Dendritic cell treated with granulocyte-macrophage colony-stimulating factor and Interleukin-4, amounts not matched to agents 40 ng/mL and 50 ng/mL, for 4 days (primary cell): ENCODE measurements at regions not wholly inside any gene's neighbourhood (a gene's known extent, or its start where the extent isn't known, plus 50 kb on each side); places are given as distances from the start of the nearest gene placed in this dataset.
"Not testable (repeated sequence)": the region's sequence is repeated elsewhere in the genome, so short reads cannot be mapped to it uniquely, and the experiment has no call there.

Source experiments
- H3K27ac Mint-ChIP-seq: one replicate; pipeline ENCODE4 v1.8.0; 2022; ENCODE audit warnings: mild to moderate bottlenecking, mixed read lengths
- H3K27me3 Mint-ChIP-seq: one replicate; pipeline ENCODE4 v1.8.0; 2022; ENCODE audit warnings: mild to moderate bottlenecking, mixed read lengths
- H3K36me3 Mint-ChIP-seq: one replicate; pipeline ENCODE4 v1.8.0; 2022; ENCODE audit warnings: low read depth, mixed read lengths
- H3K4me1 Mint-ChIP-seq: one replicate; pipeline ENCODE4 v1.8.0; 2022; ENCODE audit warnings: low read depth, mixed read lengths
- H3K4me3 Mint-ChIP-seq: one replicate; pipeline ENCODE4 v1.8.0; 2022; ENCODE audit warnings: mild to moderate bottlenecking, moderate library complexity, mixed read lengths
- H3K9me3 Mint-ChIP-seq: one replicate; pipeline ENCODE4 v1.8.0; 2022; ENCODE audit warnings: mixed read lengths
- intact Hi-C: fragments of 100-400 bp; cut with micrococcal nuclease; formaldehyde crosslinking; loops from one replicate; pipeline ENCODE4 v1.15.0; 2022

- Mint-ChIP-seq H3K4me1 (no peaks in the 10 kb centered on the region), H3K36me3 (no peaks in the 10 kb centered on the region), H3K27ac (no peak overlapping the region), H3K9me3 (peaks cover 15% of the 10 kb centered on the region), H3K4me3 (no peak overlapping the region), H3K27me3 (no peaks in the 10 kb centered on the region)
- intact Hi-C loops: no loop called here
Observed at GRCh38 chr11:97894978-97895377, 1125.8 kb upstream of the CNTN5 start.

- H3K27me3 Mint-ChIP-seq: no peaks in the 10 kb centered on the region
- no peak overlapping the region for H3K4me3 Mint-ChIP-seq
- H3K27ac Mint-ChIP-seq: no peak overlapping the region
- no peaks in the 10 kb centered on the region for H3K36me3 Mint-ChIP-seq
- H3K4me1 Mint-ChIP-seq: no peaks in the 10 kb centered on the region
- intact Hi-C loops: no loop called here
- peaks cover 15% of the 10 kb centered on the region for H3K9me3 Mint-ChIP-seq
Observed at GRCh38 chr11:97895572-97895971, 1125.2 kb upstream of the CNTN5 start.

GRCh38 chr11:97902828-97903227 lies 1117.9 kb upstream of the CNTN5 start:
- H3K4me3 Mint-ChIP-seq: no peak overlapping the region
- no peaks in the 10 kb centered on the region for H3K27me3 Mint-ChIP-seq
- no peak overlapping the region for H3K27ac Mint-ChIP-seq
- H3K36me3 Mint-ChIP-seq: no peaks in the 10 kb centered on the region
- H3K9me3 Mint-ChIP-seq: peaks cover under 1% of the 10 kb centered on the region
- no peaks in the 10 kb centered on the region for H3K4me1 Mint-ChIP-seq
- intact Hi-C loops: no loop called here

- Mint-ChIP-seq H3K36me3 (no peaks in the 10 kb centered on the region), H3K9me3 (peaks cover 9% of the 10 kb centered on the region), H3K4me3 (no peak overlapping the region), H3K4me1 (no peaks in the 10 kb centered on the region), H3K27ac (no peak overlapping the region), H3K27me3 (no peaks in the 10 kb centered on the region)
- intact Hi-C loops: no loop called here
Observed at GRCh38 chr11:97905101-97905500, 1115.6 kb upstream of the CNTN5 start.

GRCh38 chr11:97905671-97906070 lies 1115.1 kb upstream of the CNTN5 start:
- Mint-ChIP-seq H3K4me1 (no peaks in the 10 kb centered on the region), H3K9me3 (peaks cover 9% of the 10 kb centered on the region), H3K27ac (no peak overlapping the region), H3K27me3 (no peaks in the 10 kb centered on the region), H3K4me3 (no peak overlapping the region), H3K36me3 (no peaks in the 10 kb centered on the region)
- intact Hi-C loops: no loop called here

- intact Hi-C loops: no loop called here
- H3K4me1 Mint-ChIP-seq: no peaks in the 10 kb centered on the region
- no peaks in the 10 kb centered on the region for H3K27me3 Mint-ChIP-seq
- no peak overlapping the region for H3K27ac Mint-ChIP-seq
- no peak overlapping the region for H3K4me3 Mint-ChIP-seq
- peaks cover 9% of the 10 kb centered on the region for H3K9me3 Mint-ChIP-seq
- no peaks in the 10 kb centered on the region for H3K36me3 Mint-ChIP-seq
Observed at GRCh38 chr11:97908354-97908753, 1112.4 kb upstream of the CNTN5 start.

- peaks cover 9% of the 10 kb centered on the region for H3K9me3 Mint-ChIP-seq
Observed at GRCh38 chr11:97909614-97910399, 1110.9 kb upstream of the CNTN5 start.

GRCh38 chr11:97912629-97913028 lies 1108.1 kb upstream of the CNTN5 start:
- intact Hi-C loops: no loop called here
- Mint-ChIP-seq H3K4me3 (no peak overlapping the region), H3K4me1 (no peaks in the 10 kb centered on the region), H3K27me3 (no peaks in the 10 kb centered on the region), H3K9me3 (peaks cover 9% of the 10 kb centered on the region), H3K27ac (no peak overlapping the region), H3K36me3 (no peaks in the 10 kb centered on the region)

More at GRCh38 chr11:97909614-97910399, 1110.9 kb upstream of the CNTN5 start:
- no peaks in the 10 kb centered on the region for H3K36me3 Mint-ChIP-seq
- no peaks in the 10 kb centered on the region for H3K27me3 Mint-ChIP-seq
- H3K4me1 Mint-ChIP-seq: no peaks in the 10 kb centered on the region
- no peak overlapping the region for H3K4me3 Mint-ChIP-seq
- no peak overlapping the region for H3K27ac Mint-ChIP-seq
- intact Hi-C loops: no loop called here

- H3K9me3 Mint-ChIP-seq: peaks cover 25% of the 10 kb centered on the region
- H3K36me3 Mint-ChIP-seq, H3K27ac Mint-ChIP-seq, H3K4me3 Mint-ChIP-seq, H3K4me1 Mint-ChIP-seq, intact Hi-C loops, H3K27me3 Mint-ChIP-seq: not testable (repeated sequence)
Observed at GRCh38 chr11:97922933-97923332, 1097.8 kb upstream of the CNTN5 start.

GRCh38 chr11:97934572-97935208 lies 1086.1 kb upstream of the CNTN5 start:
- Mint-ChIP-seq H3K36me3 (no peaks in the 10 kb centered on the region), H3K4me1 (no peaks in the 10 kb centered on the region), H3K27me3 (no peaks in the 10 kb centered on the region), H3K4me3 (no peak overlapping the region), H3K27ac (no peak overlapping the region), H3K9me3 (peaks cover 19% of the 10 kb centered on the region)
- intact Hi-C loops: no loop called here

GRCh38 chr11:97937501-97937900 lies 1083.2 kb upstream of the CNTN5 start:
- no peaks in the 10 kb centered on the region for H3K27me3 Mint-ChIP-seq
- H3K9me3 Mint-ChIP-seq: peaks cover 30% of the 10 kb centered on the region
- H3K27ac Mint-ChIP-seq: no peak overlapping the region
- no peak overlapping the region for H3K4me3 Mint-ChIP-seq
- intact Hi-C loops: no loop called here
- H3K4me1 Mint-ChIP-seq: no peaks in the 10 kb centered on the region
- H3K36me3 Mint-ChIP-seq: no peaks in the 10 kb centered on the region

GRCh38 chr11:97938789-97939188 lies 1082.0 kb upstream of the CNTN5 start:
- intact Hi-C loops: no loop called here
- no peaks in the 10 kb centered on the region for H3K36me3 Mint-ChIP-seq
- H3K4me1 Mint-ChIP-seq: no peaks in the 10 kb centered on the region
- no peak overlapping the region for H3K27ac Mint-ChIP-seq
- no peak overlapping the region for H3K4me3 Mint-ChIP-seq
- H3K9me3 Mint-ChIP-seq: peaks cover 38% of the 10 kb centered on the region
- H3K27me3 Mint-ChIP-seq: no peaks in the 10 kb centered on the region

- Mint-ChIP-seq H3K4me1 (no peaks in the 10 kb centered on the region), H3K4me3 (no peak overlapping the region), H3K27ac (no peak overlapping the region), H3K27me3 (no peaks in the 10 kb centered on the region), H3K9me3 (peaks cover 27% of the 10 kb centered on the region), H3K36me3 (no peaks in the 10 kb centered on the region)
- intact Hi-C loops: no loop called here
Observed at GRCh38 chr11:97943493-97943892, 1077.3 kb upstream of the CNTN5 start.

GRCh38 chr11:97948793-97949192 lies 1072.0 kb upstream of the CNTN5 start:
- no peak overlapping the region for H3K4me3 Mint-ChIP-seq
- no peaks in the 10 kb centered on the region for H3K4me1 Mint-ChIP-seq
- H3K9me3 Mint-ChIP-seq: peaks cover 30% of the 10 kb centered on the region
- intact Hi-C loops: no loop called here
- H3K36me3 Mint-ChIP-seq: no peaks in the 10 kb centered on the region
- no peaks in the 10 kb centered on the region for H3K27me3 Mint-ChIP-seq
- no peak overlapping the region for H3K27ac Mint-ChIP-seq

GRCh38 chr11:97955595-97955994 lies 1065.2 kb upstream of the CNTN5 start:
- Mint-ChIP-seq H3K27ac (no peak overlapping the region), H3K36me3 (no peaks in the 10 kb centered on the region), H3K4me1 (no peaks in the 10 kb centered on the region), H3K27me3 (no peaks in the 10 kb centered on the region), H3K9me3 (peaks cover 9% of the 10 kb centered on the region), H3K4me3 (no peak overlapping the region)
- intact Hi-C loops: no loop called here
